IgD-negative memory B cell (primary cell): ENCODE measurements at regions not wholly inside any gene's neighbourhood (a gene's known extent, or its start where the extent isn't known, plus 50 kb on each side); places are given as distances from the start of the nearest gene placed in this dataset.
"Not testable (repeated sequence)": the region's sequence is repeated elsewhere in the genome, so short reads cannot be mapped to it uniquely, and the experiment has no call there.

ENCODE experiments used
- H3K27ac Mint-ChIP-seq, 3 donors: one replicate each; pipeline ENCODE4 v1.8.0; 2020 to 2022; ENCODE audit warnings: mild to moderate bottlenecking in 3 of 3, mixed read lengths in 3 of 3, moderate library complexity in 1 of 3
- H3K27me3 Mint-ChIP-seq: one replicate; pipeline ENCODE4 v1.8.0; 2021; ENCODE audit warnings: mixed read lengths
- H3K36me3 Mint-ChIP-seq: one replicate; pipeline ENCODE4 v1.8.0; 2020; ENCODE audit warnings: mild to moderate bottlenecking, mixed read lengths
- H3K4me1 Mint-ChIP-seq, 3 donors: one replicate each; pipeline ENCODE4 v1.8.0; 2020 to 2022; ENCODE audit warnings: mixed read lengths in 3 of 3, mild to moderate bottlenecking in 1 of 3
- H3K4me3 Mint-ChIP-seq, 4 donors: one replicate each; pipeline ENCODE4 v1.8.0; 2020 to 2022; ENCODE audit warnings: mild to moderate bottlenecking in 4 of 4, mixed read lengths in 4 of 4, moderate library complexity in 3 of 4
- H3K9me3 Mint-ChIP-seq, 3 donors: one replicate each; pipeline ENCODE4 v1.8.0; 2020 to 2021; ENCODE audit warnings: mixed read lengths in 3 of 3, mild to moderate bottlenecking in 1 of 3

DNA sequence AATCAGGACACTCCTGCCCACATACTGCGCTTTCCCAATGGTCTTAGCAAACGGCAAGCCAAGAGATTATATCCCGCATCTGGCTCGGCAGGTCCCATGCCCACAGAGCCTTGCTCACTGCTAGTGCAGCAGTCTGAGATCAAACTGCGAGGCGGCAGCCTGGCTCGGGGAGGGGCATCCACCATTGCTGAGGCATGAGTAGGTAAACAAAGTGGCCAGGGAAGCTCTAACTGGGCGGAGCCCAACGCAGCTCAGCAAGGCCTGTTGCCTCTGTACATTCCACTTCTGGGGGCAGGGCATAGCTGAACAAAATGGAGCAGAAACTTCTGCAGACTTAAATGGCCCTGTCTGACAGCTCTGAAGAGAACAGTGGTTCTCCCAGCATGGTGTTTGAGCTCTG, 77.5 kb downstream of the ELAPOR2 start:
- H3K27me3 Mint-ChIP-seq, H3K27ac Mint-ChIP-seq, H3K36me3 Mint-ChIP-seq, H3K4me3 Mint-ChIP-seq: not testable (repeated sequence)
- Mint-ChIP-seq H3K9me3 (peaks cover 11 to 16% (median 14%) of the 10 kb centered on the region in 3 donors), H3K4me1 (peaks cover 3 to 16% (median 7%) of the 10 kb centered on the region in 3 donors)

DNA sequence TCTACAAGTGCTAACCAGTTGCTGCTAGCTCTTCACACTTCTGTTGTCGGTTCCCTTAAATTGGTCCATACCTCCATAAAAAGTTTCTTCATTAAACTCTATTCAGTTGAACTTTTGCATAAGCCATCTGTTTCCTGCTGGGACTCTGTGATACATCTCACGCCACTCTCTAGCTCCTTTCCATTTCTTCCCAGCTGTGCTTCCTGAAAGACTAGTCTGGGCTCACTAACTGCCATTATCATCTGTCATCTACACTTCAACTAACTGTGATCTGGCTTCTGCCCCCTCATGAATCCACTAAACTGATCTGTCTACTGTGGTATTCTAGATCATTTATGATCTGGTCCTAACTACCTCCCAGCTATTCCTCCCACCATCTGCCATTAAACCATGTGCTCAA, 78.3 kb downstream of the ELAPOR2 start:
- H3K4me3 Mint-ChIP-seq = no peak overlapping the region
- H3K4me1 Mint-ChIP-seq = peaks cover 3 to 16% (median 7%) of the 10 kb centered on the region in 3 donors
- no peak overlapping the region for H3K27ac Mint-ChIP-seq
- H3K27me3 Mint-ChIP-seq = peaks cover 2% of the 10 kb centered on the region
- H3K9me3 Mint-ChIP-seq = peaks cover 9 to 16% (median 14%) of the 10 kb centered on the region in 3 donors
- no peaks in the 10 kb centered on the region for H3K36me3 Mint-ChIP-seq

DNA sequence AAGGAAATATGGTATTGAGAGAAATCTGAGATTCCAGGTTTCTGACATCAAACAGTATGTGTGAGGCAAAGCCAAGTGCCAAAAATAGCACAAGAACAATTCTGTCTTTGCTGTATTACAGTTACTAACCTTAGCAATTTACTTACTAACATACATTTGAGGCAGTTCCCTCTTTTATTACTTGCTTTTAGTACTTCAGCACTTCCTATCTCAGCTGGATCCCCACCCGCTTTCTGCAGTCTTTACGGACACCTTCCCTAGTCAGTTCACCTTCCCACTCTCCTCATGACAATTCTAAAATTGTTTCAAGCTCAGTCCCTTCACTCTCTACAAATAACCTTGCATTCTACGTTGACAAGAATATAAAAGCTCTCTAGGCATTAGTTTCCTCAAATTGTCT, 79.2 kb downstream of the ELAPOR2 start:
- Mint-ChIP-seq H3K27me3 (peaks cover 2% of the 10 kb centered on the region), H3K4me1 (peaks cover 3 to 16% (median 7%) of the 10 kb centered on the region in 3 donors), H3K36me3 (no peaks in the 10 kb centered on the region), H3K27ac (no peak overlapping the region), H3K4me3 (peak overlapping the region in 1 of 4 donors; percentile 38), H3K9me3 (peaks cover 9 to 16% (median 10%) of the 10 kb centered on the region in 3 donors)

DNA sequence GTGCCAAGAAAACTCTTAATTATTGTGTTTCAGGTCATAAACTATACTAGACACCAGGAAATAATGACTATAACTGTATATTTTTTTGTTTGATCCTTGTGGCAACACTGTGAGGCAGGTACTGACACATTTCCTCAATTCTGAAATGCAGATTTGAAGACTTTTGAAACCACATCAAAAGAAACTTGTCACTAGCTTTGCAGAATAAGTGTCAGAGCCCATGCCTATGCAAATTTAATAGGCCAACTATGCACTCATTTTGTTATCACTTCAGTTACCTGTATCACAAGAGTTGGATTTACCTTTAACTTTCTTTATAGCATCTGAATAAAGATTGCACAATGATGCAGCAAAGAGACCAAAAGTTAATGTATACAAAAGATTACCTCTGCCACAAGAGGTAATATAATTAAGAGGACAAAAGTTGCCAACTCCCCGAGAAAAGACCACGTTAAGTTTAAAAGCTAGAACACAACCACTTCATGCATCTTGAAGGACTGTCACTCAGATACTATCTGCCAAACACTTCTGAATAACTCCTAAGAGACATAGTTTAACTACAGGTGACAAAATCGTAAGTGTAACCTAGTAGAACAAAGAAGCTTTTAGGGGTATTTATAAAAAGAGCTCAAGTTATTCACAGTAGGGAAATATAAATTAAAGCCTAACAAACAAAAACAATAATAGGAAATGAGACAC, 80.5 kb downstream of the ELAPOR2 start:
- H3K4me3 Mint-ChIP-seq = no peak overlapping the region
- peaks cover 3 to 7% (median 3%) of the 10 kb centered on the region in 3 donors for H3K9me3 Mint-ChIP-seq
- H3K27me3 Mint-ChIP-seq = peaks cover 2% of the 10 kb centered on the region
- no peaks in the 10 kb centered on the region for H3K36me3 Mint-ChIP-seq
- H3K4me1 Mint-ChIP-seq = peaks cover 3 to 16% (median 7%) of the 10 kb centered on the region in 3 donors
- peak overlapping the region in 2 of 3 donors; percentile 6 to 54 for H3K27ac Mint-ChIP-seq

DNA sequence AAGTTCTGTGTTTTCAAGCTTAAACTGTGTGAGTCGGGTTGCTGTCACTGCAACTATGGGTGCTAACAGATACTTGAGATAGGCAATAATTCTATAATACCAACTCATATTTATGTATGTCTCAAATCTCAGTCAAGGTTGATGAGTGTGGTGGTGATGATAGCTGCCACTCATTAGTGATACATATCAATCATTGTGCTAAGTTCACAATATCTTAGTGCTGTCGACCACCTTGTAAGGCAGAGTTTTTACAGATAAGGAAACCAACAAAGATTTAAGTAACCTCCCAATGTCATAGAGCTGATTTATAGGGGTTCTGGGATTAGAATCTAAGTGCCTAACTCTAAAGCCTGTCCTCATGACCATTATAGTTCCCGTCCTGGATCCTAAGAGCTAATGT, 82.5 kb downstream of the ELAPOR2 start:
- H3K4me3 Mint-ChIP-seq = no peak overlapping the region

DNA sequence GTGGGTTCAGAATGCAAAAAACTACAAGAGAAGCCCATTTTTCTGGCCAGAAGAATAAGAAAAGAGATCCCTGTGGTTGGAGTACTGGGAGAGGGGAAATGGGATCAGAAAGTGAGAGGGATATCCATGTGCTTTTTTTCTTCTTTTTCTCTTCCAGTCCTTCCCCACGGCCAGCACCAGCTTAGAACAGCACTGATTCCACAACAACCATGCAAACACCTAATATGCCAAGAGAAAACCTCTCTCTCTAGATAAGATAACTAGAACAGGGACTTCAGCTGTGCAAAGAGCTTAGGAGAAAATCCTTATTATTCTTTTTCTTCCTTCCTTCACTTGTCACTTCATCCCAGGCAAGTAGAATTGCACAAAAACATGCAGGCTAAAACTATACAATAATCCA, 83.5 kb downstream of the ELAPOR2 start:
- Mint-ChIP-seq H3K9me3 (no peaks in the 10 kb centered on the region), H3K27ac (no peak overlapping the region), H3K4me1 (peaks cover 0 to 16% (median 11%) of the 10 kb centered on the region in 3 donors), H3K36me3 (no peaks in the 10 kb centered on the region), H3K27me3 (peaks cover 2% of the 10 kb centered on the region), H3K4me3 (no peak overlapping the region)

More for the DNA sequence above, 82.5 kb downstream of the ELAPOR2 start:
- no peaks in the 10 kb centered on the region for H3K9me3 Mint-ChIP-seq
- peaks cover 2% of the 10 kb centered on the region for H3K27me3 Mint-ChIP-seq
- H3K4me1 Mint-ChIP-seq = peaks cover 3 to 16% (median 7%) of the 10 kb centered on the region in 3 donors
- no peaks in the 10 kb centered on the region for H3K36me3 Mint-ChIP-seq
- H3K27ac Mint-ChIP-seq = no peak overlapping the region

DNA sequence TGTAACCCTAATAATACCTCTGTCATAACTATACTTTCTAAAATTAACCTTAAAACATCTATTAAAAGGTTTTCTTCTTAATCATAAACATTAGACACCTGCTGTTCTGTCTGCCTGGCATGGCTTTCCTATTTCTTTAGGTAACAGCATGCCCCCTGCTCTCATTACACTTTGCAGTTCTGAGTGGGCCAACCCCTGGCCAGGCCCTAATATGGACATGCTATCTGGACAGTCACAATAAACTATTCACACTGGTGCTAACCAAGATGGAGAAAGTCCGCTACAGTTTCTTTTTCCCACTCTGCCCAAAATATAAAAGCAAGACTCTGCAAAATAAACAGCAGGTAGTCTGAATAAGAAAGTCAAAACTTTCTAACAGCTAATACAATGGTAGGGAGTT, 84.0 kb downstream of the ELAPOR2 start:
- no peak overlapping the region for H3K27ac Mint-ChIP-seq
- no peaks in the 10 kb centered on the region for H3K36me3 Mint-ChIP-seq
- peaks cover 0 to 13% (median 11%) of the 10 kb centered on the region in 3 donors for H3K4me1 Mint-ChIP-seq
- H3K9me3 Mint-ChIP-seq = no peaks in the 10 kb centered on the region
- peaks cover 2% of the 10 kb centered on the region for H3K27me3 Mint-ChIP-seq
- H3K4me3 Mint-ChIP-seq = no peak overlapping the region

DNA sequence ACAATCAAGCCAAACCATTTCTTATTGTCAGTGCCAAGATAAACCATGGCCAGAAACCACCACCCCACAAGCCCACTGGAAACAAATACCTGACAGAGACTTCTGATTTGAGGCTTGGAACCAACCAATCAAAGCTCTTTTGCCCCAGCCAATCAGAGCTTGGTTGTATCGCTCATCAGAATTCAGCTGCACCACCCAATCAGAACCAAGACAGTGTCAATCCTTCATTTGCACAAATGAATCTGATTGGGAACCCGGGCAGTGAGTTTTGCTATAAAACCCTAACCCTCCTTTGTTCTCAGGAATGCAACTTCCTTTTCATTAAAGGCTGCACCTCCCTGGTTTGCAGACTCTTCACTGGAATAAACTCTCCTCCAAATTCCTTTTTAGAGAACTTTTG, 87.4 kb downstream of the ELAPOR2 start:
- no peaks in the 10 kb centered on the region for H3K36me3 Mint-ChIP-seq
- H3K9me3 Mint-ChIP-seq = no peaks in the 10 kb centered on the region
- H3K27ac Mint-ChIP-seq = no peak overlapping the region
- H3K4me3 Mint-ChIP-seq = no peak overlapping the region
- no peaks in the 10 kb centered on the region for H3K27me3 Mint-ChIP-seq
- H3K4me1 Mint-ChIP-seq = peaks cover under 1 to 4% (median 1%) of the 10 kb centered on the region in 3 donors

DNA sequence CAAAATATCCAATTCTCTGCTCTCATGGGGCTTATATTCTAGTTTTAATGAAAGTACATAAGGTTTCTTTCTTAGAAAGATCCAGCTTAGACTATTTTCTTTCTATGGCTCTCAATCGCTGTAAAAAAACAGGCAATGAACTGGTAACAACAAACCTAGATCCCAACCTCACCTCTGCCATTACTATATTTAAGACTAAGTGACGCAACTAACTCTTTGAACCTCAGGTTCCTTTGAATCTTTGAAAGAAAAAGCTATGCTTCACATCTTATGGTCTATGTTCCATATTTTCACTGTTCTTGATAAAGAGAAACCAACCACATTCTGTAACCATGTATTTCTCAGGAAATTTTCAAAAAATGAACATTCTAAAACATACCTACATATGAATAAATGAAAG, 88.5 kb downstream of the ELAPOR2 start:
- Mint-ChIP-seq H3K27me3 (no peaks in the 10 kb centered on the region), H3K9me3 (no peaks in the 10 kb centered on the region), H3K27ac (no peak overlapping the region)

DNA sequence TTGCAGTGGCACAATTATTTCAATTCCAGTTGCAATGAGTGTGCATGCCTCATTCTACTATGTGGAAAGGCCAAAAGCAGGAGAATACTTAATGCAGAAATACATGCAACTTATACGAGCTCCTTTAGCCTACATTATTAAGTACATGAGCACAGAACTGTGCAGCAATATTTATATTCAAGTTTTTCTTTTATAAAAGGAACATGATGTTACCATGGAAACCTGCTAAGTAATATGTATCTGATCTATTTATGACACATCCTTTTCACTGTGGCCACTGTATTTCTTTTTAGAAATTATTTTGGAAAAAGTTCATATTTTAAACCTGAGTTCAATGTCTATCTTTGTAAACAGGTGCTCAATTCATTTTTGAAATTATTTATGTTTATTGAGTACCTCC, 88.9 kb downstream of the ELAPOR2 start:
- Mint-ChIP-seq H3K4me3 (no peak overlapping the region), H3K27me3 (no peaks in the 10 kb centered on the region), H3K9me3 (no peaks in the 10 kb centered on the region), H3K4me1 (peaks cover 2 to 8% (median 4%) of the 10 kb centered on the region in 3 donors), H3K36me3 (no peaks in the 10 kb centered on the region), H3K27ac (no peak overlapping the region)

More for the DNA sequence above, 88.5 kb downstream of the ELAPOR2 start:
- peaks cover 2 to 8% (median 4%) of the 10 kb centered on the region in 3 donors for H3K4me1 Mint-ChIP-seq
- H3K4me3 Mint-ChIP-seq = no peak overlapping the region
- no peaks in the 10 kb centered on the region for H3K36me3 Mint-ChIP-seq

DNA sequence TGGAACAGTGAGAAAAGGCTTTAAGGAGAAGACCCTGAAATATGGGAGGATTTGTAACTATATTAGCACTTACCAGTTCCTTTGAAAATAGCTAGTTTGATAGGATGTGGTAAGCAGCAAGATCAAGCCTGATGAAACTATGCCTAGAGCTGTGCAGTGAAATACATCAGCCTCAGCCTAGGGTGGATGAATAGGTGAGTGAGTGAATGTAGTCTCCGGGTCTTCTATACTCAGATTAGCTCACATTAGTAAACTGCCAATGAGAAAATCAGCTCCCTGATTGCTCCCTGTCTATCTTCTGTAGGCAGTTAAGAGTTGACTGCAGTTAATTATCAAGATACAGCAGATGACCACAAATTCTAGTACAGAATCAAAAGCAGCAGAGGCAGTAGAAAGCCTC, 89.6 kb downstream of the ELAPOR2 start:
- no peaks in the 10 kb centered on the region for H3K27me3 Mint-ChIP-seq
- peaks cover 2 to 8% (median 4%) of the 10 kb centered on the region in 3 donors for H3K4me1 Mint-ChIP-seq
- no peak overlapping the region for H3K27ac Mint-ChIP-seq
- H3K36me3 Mint-ChIP-seq = peaks cover 2% of the 10 kb centered on the region
- no peak overlapping the region for H3K4me3 Mint-ChIP-seq
- no peaks in the 10 kb centered on the region for H3K9me3 Mint-ChIP-seq

DNA sequence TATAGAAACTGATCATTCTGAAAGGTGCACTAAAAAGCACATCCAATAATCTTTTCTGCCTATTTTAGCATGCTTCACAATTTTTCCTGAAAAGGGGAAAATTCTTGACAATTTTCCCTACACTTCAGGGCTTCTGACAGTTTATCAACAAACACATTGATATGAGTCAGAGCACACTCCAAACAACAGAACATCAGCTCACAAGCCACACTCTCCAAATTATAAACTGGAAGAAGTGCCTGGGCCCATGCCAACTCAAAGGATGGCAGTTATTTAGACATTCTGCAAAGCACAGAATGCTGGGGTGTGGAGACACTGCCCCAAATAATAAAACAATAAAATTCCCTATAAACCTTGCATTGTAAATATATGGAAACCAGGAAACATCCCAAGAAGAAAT, 90.8 kb downstream of the ELAPOR2 start:
- Mint-ChIP-seq H3K27ac (no peak overlapping the region), H3K36me3 (peaks cover 6% of the 10 kb centered on the region), H3K4me3 (no peak overlapping the region), H3K27me3 (no peaks in the 10 kb centered on the region), H3K9me3 (no peaks in the 10 kb centered on the region), H3K4me1 (peaks cover 2 to 8% (median 4%) of the 10 kb centered on the region in 3 donors)

DNA sequence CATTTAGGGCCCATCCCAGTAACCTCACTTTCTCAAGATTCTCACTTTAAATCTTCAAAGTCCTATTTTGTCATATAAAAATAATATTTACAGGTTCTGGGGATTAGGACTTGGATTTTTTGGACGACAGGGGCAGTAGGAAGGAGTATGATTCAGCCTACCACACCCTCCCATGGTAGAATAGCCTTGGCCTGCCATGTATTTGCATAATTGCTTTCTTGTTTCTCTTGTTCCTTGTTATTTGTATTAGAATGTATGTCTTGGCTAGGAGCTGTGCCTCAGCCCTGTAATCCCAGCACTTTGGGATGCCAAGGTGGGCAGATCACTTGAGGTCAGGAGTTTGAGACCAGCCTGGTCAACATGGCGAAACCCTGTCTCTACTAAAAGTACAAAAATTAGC, 92.5 kb downstream of the ELAPOR2 start:
- Mint-ChIP-seq H3K9me3 (no peaks in the 10 kb centered on the region), H3K27ac (no peak overlapping the region), H3K27me3 (no peaks in the 10 kb centered on the region), H3K4me1 (peaks cover 2 to 8% (median 4%) of the 10 kb centered on the region in 3 donors), H3K36me3 (peaks cover 7% of the 10 kb centered on the region), H3K4me3 (no peak overlapping the region)

DNA sequence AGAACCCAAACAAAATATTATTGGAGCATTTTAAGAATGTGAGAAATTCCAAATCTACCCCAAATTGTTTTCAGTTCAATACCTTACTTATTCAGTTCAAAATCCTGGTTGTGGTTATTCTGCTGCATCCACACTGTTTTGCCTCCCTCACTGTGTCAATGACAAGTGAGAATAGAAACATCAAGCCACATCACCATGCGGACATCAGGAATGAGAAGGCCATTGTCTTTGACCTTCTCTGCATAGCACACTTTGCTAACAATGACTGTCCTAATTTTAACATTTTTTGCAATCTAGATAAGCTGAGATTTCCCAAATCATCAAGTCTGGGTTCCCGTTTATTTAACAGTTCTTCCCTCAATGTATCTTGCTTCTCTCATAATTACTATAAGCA, 93.7 kb downstream of the ELAPOR2 start:
- Mint-ChIP-seq H3K27me3 (no peaks in the 10 kb centered on the region), H3K36me3 (peaks cover 7% of the 10 kb centered on the region), H3K9me3 (no peaks in the 10 kb centered on the region), H3K4me1 (peaks cover 2 to 4% (median 3%) of the 10 kb centered on the region in 3 donors), H3K27ac (no peak overlapping the region), H3K4me3 (no peak overlapping the region)

DNA sequence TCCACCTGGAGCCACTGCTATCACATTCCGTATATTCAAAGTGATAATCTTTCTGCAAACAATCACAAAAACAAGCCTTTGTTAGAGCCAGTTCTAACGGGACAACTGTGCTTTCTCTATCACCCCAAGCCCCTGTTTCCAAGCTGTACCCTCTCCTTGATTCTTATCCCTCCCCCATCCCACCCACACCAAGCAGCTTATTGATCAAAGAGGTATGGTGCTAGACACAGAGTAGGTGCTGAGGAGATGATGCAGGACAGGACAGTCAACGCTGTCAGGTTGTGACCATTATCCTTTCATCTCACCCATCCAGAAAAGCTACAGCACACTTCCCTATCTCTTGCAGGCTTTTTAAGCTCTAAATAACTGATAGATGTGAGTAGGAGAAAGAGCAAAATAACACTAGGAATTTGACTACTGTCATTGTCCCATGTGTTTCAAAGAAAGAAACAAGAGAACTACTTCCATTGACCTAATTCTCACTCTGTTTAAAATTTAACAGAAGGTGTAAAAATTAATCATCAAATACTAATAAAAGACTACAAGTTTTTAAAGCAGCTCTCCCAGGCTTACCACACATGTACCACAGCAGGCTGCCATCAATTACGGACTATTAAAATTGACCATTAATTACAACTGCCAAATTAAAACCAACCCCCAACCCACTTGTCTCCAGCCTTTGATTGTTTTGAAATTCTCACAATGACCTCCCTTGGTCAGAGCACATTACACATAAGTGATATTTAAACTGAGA, 94.3 kb downstream of the ELAPOR2 start:
- H3K4me1 Mint-ChIP-seq = peaks cover 2 to 4% (median 3%) of the 10 kb centered on the region in 3 donors
- no peak overlapping the region for H3K27ac Mint-ChIP-seq
- H3K9me3 Mint-ChIP-seq = no peaks in the 10 kb centered on the region
- no peak overlapping the region for H3K4me3 Mint-ChIP-seq
- peaks cover 7% of the 10 kb centered on the region for H3K36me3 Mint-ChIP-seq
- H3K27me3 Mint-ChIP-seq = no peaks in the 10 kb centered on the region
